RWPE2 (cell line): ENCODE measurements at regions not wholly inside any gene's neighbourhood (a gene's known extent, or its start where the extent isn't known, plus 50 kb on each side); places are given as distances from the start of the nearest gene placed in this dataset.
A peak's percentile ranks its signal among the peaks of the same experiment; 100 is the strongest.

Experiments
- ATAC-seq: fragments of 200-7000 bp; cut with Tn5 transposase; 3 replicates; pipeline ENCODE4 v1.9.1; 2021; ENCODE audit warnings: low read depth
- DNase-seq: peaks from one replicate; pipeline ENCODE4 v3.0.0-alpha.2; 2020; ENCODE audit warnings: low spot score
- H3K27ac ChIP-seq: fragments of 450-650 bp; 2 replicates; pipeline ENCODE4 v1.5.1; 2017; ENCODE audit warnings: mild to moderate bottlenecking; ENCODE audit not compliant: poor library complexity, severe bottlenecking
- H3K27me3 ChIP-seq: fragments of 250-450 bp; sonication (Bioruptor Pico); 2 replicates; pipeline ENCODE4 v1.5.1; 2021; ENCODE audit warnings: mild to moderate bottlenecking, moderate library complexity; ENCODE audit not compliant: insufficient read depth, poor library complexity, severe bottlenecking
- H3K36me3 ChIP-seq: fragments of 250-450 bp; sonication (Bioruptor Pico); 2 replicates; pipeline ENCODE4 v1.5.1; 2020; ENCODE audit warnings: low read depth, mild to moderate bottlenecking, moderate library complexity
- H3K4me1 ChIP-seq: fragments of 250-450 bp; sonication (Bioruptor Pico); 2 replicates; pipeline ENCODE4 v1.5.1; 2021; ENCODE audit warnings: mild to moderate bottlenecking, moderate library complexity; ENCODE audit not compliant: insufficient read depth, poor library complexity, severe bottlenecking
- H3K4me3 ChIP-seq: fragments of 250-450 bp; sonication (Bioruptor Pico); 2 replicates; pipeline ENCODE4 v1.5.1; 2021; ENCODE audit warnings: mild to moderate bottlenecking, moderate library complexity; ENCODE audit not compliant: severe bottlenecking
- H3K9me3 ChIP-seq: fragments of 250-450 bp; sonication (Bioruptor Pico); 2 replicates; pipeline ENCODE4 v1.5.1; 2021; ENCODE audit warnings: mild to moderate bottlenecking, moderate library complexity; ENCODE audit not compliant: severe bottlenecking
- CTCF ChIP-seq: fragments of 450-650 bp; IDR thresholded peaks from one replicate; pipeline ENCODE4 v1.5.1; 2017; ENCODE audit warnings: mild to moderate bottlenecking, moderate library complexity; ENCODE audit not compliant: poor library complexity, severe bottlenecking

GRCh38 chr12:76622915-76623314, 63.3 kb upstream of the OSBPL8 start:
- no peak for TF ChIP-seq CTCF
- H3K27me3 ChIP-seq = no peaks in the 10 kb centered on the region
- no peaks in the 10 kb centered on the region for H3K4me1 ChIP-seq
- no peaks in the 10 kb centered on the region for H3K36me3 ChIP-seq
- no peak for DNase-seq
- no peak overlapping the region for H3K4me3 ChIP-seq
- no peak overlapping the region for H3K27ac ChIP-seq
- ATAC-seq = no peak
- H3K9me3 ChIP-seq = no peaks in the 10 kb centered on the region

DNA sequence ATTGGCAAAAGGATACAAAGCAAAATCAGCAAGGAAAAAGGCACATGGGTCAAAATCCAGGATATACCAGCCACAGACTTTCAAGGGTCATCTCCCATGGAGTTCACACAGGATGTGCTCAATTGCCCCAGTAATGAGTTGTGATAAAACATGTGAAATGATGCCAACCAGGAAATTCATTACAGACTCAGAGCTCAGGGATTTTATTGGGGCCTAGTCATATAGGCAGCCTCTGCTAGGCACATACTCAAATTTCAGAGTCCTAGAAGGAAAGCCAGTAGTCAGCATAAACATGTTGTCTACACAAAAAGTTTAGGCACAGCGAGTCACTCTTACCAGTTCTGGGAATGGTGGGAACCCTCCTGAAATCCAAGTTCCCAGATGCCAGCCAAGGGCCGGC, 64.4 kb upstream of the OSBPL8 start:
- H3K27me3 ChIP-seq = no peaks in the 10 kb centered on the region
- TF ChIP-seq CTCF = no peak
- H3K27ac ChIP-seq = peak overlapping the region; percentile 19
- no peaks in the 10 kb centered on the region for H3K9me3 ChIP-seq
- DNase-seq (no peak), ATAC-seq (peak; percentile 66)
- no peak overlapping the region for H3K4me3 ChIP-seq
- no peaks in the 10 kb centered on the region for H3K36me3 ChIP-seq
- H3K4me1 ChIP-seq = no peaks in the 10 kb centered on the region

DNA sequence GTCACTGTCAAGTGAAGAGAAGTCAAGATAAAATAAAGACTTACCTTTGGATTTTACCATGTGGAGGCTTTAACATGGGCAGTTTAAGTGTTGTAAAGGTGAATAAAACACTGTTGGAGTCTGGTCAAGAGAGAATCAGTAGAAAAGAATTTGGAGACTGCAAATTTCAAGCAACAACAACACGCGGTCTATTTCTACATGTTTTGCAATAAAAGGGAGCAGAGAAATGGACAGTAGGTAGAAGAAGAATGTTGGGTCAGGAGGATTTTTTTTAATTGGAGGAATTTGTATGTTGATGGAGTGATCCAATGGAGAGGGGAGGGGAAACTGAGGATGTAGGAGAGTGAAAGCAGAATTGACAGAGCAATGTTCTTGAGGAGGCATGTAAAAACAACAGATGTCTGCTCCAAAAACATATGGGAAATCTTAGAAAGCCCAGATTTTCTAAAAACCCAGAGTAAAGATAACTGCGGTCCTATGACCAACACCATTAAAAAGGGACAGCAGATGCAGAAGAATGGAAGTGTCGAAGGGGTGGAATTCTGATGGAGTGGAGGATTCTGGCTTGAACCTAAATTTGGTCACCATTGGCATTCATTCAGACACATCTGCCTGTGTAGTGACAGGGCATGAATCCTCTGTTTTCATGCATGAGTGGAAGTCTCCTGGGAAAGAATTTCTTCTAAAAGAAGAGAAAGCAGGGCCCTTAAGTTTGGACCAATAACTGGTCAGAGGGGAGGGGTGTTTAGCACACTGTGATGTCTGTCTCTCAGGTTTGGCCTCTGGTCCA, 68.0 kb upstream of the OSBPL8 start:
- H3K27ac ChIP-seq = no peak overlapping the region
- no peaks in the 10 kb centered on the region for H3K36me3 ChIP-seq
- no peak for DNase-seq
- H3K27me3 ChIP-seq = no peaks in the 10 kb centered on the region
- H3K9me3 ChIP-seq = no peaks in the 10 kb centered on the region
- H3K4me3 ChIP-seq = no peak overlapping the region
- no peak for ATAC-seq
- TF ChIP-seq CTCF = no peak
- no peaks in the 10 kb centered on the region for H3K4me1 ChIP-seq

- Histone ChIP-seq H3K4me1 (peaks cover 4% of the 10 kb centered on the region), H3K27ac (no peak overlapping the region), H3K36me3 (no peaks in the 10 kb centered on the region), H3K27me3 (no peaks in the 10 kb centered on the region), H3K4me3 (no peak overlapping the region), H3K9me3 (no peaks in the 10 kb centered on the region)
- TF ChIP-seq CTCF = no peak
- DNase-seq (no peak), ATAC-seq (no peak)
Observed at GRCh38 chr12:76628745-76629144, 69.2 kb upstream of the OSBPL8 start.

DNA sequence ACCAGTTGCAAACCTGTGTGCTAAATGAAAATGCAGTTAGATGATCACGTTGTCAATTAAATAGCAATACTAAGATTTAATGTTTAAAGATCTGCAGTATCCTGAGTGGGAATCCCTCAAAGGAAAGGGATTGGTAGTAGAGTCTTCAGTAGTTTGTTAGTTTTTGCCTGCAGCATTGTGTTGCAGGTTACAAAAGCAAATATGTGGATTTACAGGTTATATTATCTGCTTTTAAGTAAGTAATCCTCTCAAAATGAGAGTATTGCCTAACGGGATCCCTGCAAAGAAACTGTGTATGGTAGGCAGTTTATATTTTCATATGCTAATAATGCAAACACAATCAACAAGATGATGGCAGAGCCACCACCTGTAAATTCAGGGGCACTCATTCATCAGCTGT, 72.2 kb upstream of the OSBPL8 start:
- Histone ChIP-seq H3K36me3 (no peaks in the 10 kb centered on the region), H3K27ac (no peak overlapping the region), H3K27me3 (no peaks in the 10 kb centered on the region), H3K4me3 (no peak overlapping the region), H3K4me1 (peaks cover 19% of the 10 kb centered on the region), H3K9me3 (no peaks in the 10 kb centered on the region)
- DNase-seq (no peak), ATAC-seq (no peak)
- no peak for TF ChIP-seq CTCF
